Lower leg skin (tissue), 3 donors: ENCODE measurements at regions not wholly inside any gene's neighbourhood (a gene's known extent, or its start where the extent isn't known, plus 50 kb on each side); places are given as distances from the start of the nearest gene placed in this dataset.

ENCODE experiments used
- CTCF ChIP-seq, 3 donors: fragments of 450-650 bp; IDR thresholded peaks; one replicate each; pipeline ENCODE4 v1.5.1; 2016; ENCODE audit warnings: antibody characterized with exemption in 3 of 3, mild to moderate bottlenecking in 3 of 3, moderate library complexity in 2 of 3
- POLR2A ChIP-seq, 2 donors: fragments of 450-650 bp; IDR thresholded peaks; one replicate each; pipeline ENCODE4 v1.6.1; 2016 to 2017; ENCODE audit warnings: antibody characterized with exemption in 2 of 2, mild to moderate bottlenecking in 1 of 2, moderate library complexity in 1 of 2

GRCh38 chr2:155033652-155034051 lies 335.2 kb downstream of the KCNJ3 start:
- TF ChIP-seq CTCF (IDR thresholded peaks at IDR 0.05) (no peak), POLR2A (IDR thresholded peaks at IDR 0.05) (no peak)
